Natural killer cell (primary cell): ENCODE measurements at regions not wholly inside any gene's neighbourhood (a gene's known extent, or its start where the extent isn't known, plus 50 kb on each side); places are given as distances from the start of the nearest gene placed in this dataset.

Source experiments
- ATAC-seq, 3 donors: fragments of 150-1000 bp in 2 of 3; fragments of 200-7000 bp in 1 of 3; cut with Tn5 transposase; 1 replicate in 1 of 3; 2 replicates in 2 of 3; pipeline ENCODE4 v1.10.0; 2021; ENCODE audit warnings: mild to moderate bottlenecking in 2 of 3, moderate library complexity in 2 of 3
- DNase-seq, 2 donors: peaks; one replicate each; pipeline versions ENCODE4 v3.0.0 to v3.0.0-alpha.2; 2013 to 2021; ENCODE audit warnings: mixed read lengths in 1 of 2
- H3K27ac ChIP-seq: one replicate; pipeline ENCODE4 v1.5.1; 2013; ENCODE audit warnings: mild to moderate bottlenecking, low read length
- H3K27me3 ChIP-seq: one replicate; pipeline ENCODE4 v1.6.1; 2013; ENCODE audit warnings: low read length; ENCODE audit not compliant: control insufficient read depth, insufficient read depth
- H3K36me3 ChIP-seq: one replicate; pipeline ENCODE4 v1.6.1; 2013; ENCODE audit warnings: low read length; ENCODE audit not compliant: control insufficient read depth, insufficient read depth
- H3K4me1 ChIP-seq: one replicate; pipeline ENCODE4 v1.6.1; 2013; ENCODE audit warnings: low read length; ENCODE audit not compliant: control insufficient read depth, insufficient read depth
- H3K4me3 ChIP-seq: one replicate; pipeline ENCODE4 v1.5.1; 2013; ENCODE audit warnings: low read length
- H3K9me3 ChIP-seq: one replicate; pipeline ENCODE4 v1.6.1; 2013; ENCODE audit warnings: low read length; ENCODE audit not compliant: control insufficient read depth, insufficient read depth
- H3K27ac Mint-ChIP-seq, 2 donors: one replicate each; pipeline ENCODE4 v1.8.0; 2022; ENCODE audit warnings: mild to moderate bottlenecking in 2 of 2, mixed read lengths in 2 of 2, moderate library complexity in 1 of 2
- H3K27me3 Mint-ChIP-seq, 2 donors: one replicate each; pipeline ENCODE4 v1.8.0; 2022; ENCODE audit warnings: low read depth in 2 of 2, mixed read lengths in 2 of 2
- H3K36me3 Mint-ChIP-seq: one replicate; pipeline ENCODE4 v1.8.0; 2022; ENCODE audit warnings: mixed read lengths
- H3K4me1 Mint-ChIP-seq, 2 donors: one replicate each; pipeline ENCODE4 v1.8.0; 2022; ENCODE audit warnings: mixed read lengths in 2 of 2
- H3K4me3 Mint-ChIP-seq: one replicate; pipeline ENCODE4 v1.8.0; 2022; ENCODE audit warnings: mild to moderate bottlenecking, moderate library complexity, mixed read lengths
- H3K9me3 Mint-ChIP-seq, 2 donors: one replicate each; pipeline ENCODE4 v1.8.0; 2022; ENCODE audit warnings: mixed read lengths in 2 of 2
- CTCF ChIP-seq: fragments of 200-600 bp; IDR thresholded peaks from one replicate; pipeline ENCODE4 v1.8.0; 2022; ENCODE audit warnings: antibody characterized with exemption
- WGBS: methylation state at CpG from one replicate; pipeline ENCODE4 v1.1.7; 2013; ENCODE audit warnings: missing lambda C conversion rate; ENCODE audit not compliant: insufficient coverage; 5-methylcytosine and 5-hydroxymethylcytosine counted together
- intact Hi-C: fragments of 100-400 bp; cut with micrococcal nuclease; formaldehyde crosslinking; loops from one replicate; pipeline ENCODE4 v1.14.2; 2022

GRCh38 chr2:129759472-129760010 is 219.9 kb upstream of the RAB6C start:
- H3K4me1 ChIP-seq = peaks cover 8% of the 10 kb centered on the region
- H3K27ac ChIP-seq = no peak overlapping the region
- Mint-ChIP-seq H3K27me3 (peaks cover 3 to 7% of the 10 kb centered on the region in 2 donors), H3K4me1 (peaks cover 0 to 4% of the 10 kb centered on the region in 2 donors), H3K9me3 (no peaks in the 10 kb centered on the region), H3K27ac (no peak overlapping the region), H3K4me3 (no peak overlapping the region), H3K36me3 (no peaks in the 10 kb centered on the region)
- WGBS = 93% methylated on average over 2 of the region's 2 CpGs
- no peaks in the 10 kb centered on the region for H3K9me3 ChIP-seq
- no peaks in the 10 kb centered on the region for H3K27me3 ChIP-seq
- ATAC-seq = peak in 1 of 3 donors; percentile 31
- intact Hi-C loops = no loop called here
- peak in 1 of 2 donors; percentile 7 for DNase-seq
- TF ChIP-seq CTCF = no peak
- H3K4me3 ChIP-seq = no peak overlapping the region
- H3K36me3 ChIP-seq = no peaks in the 10 kb centered on the region

- Mint-ChIP-seq H3K27me3 (peaks cover 3 to 4% of the 10 kb centered on the region in 2 donors), H3K4me3 (no peak overlapping the region), H3K4me1 (peaks cover 0 to 4% of the 10 kb centered on the region in 2 donors), H3K36me3 (no peaks in the 10 kb centered on the region), H3K27ac (no peak overlapping the region), H3K9me3 (no peaks in the 10 kb centered on the region)
- WGBS = 96% methylated on average over 7 of the region's 7 CpGs
- Histone ChIP-seq H3K4me1 (peaks cover 8% of the 10 kb centered on the region), H3K9me3 (no peaks in the 10 kb centered on the region), H3K27ac (no peak overlapping the region), H3K4me3 (no peak overlapping the region), H3K36me3 (no peaks in the 10 kb centered on the region), H3K27me3 (no peaks in the 10 kb centered on the region)
- intact Hi-C loops = no loop called here
- peak in 1 of 2 donors; percentile 12 for DNase-seq
- no peak for TF ChIP-seq CTCF
- ATAC-seq = no peak
Measured at GRCh38 chr2:129760669-129761068, 218.8 kb upstream of the RAB6C start.

GRCh38 chr2:129761569-129762021 is 217.9 kb upstream of the RAB6C start:
- no peak for TF ChIP-seq CTCF
- Histone ChIP-seq H3K4me3 (no peak overlapping the region), H3K27ac (no peak overlapping the region), H3K4me1 (peaks cover 8% of the 10 kb centered on the region), H3K9me3 (no peaks in the 10 kb centered on the region), H3K27me3 (no peaks in the 10 kb centered on the region), H3K36me3 (no peaks in the 10 kb centered on the region)
- Mint-ChIP-seq H3K36me3 (no peaks in the 10 kb centered on the region), H3K9me3 (no peaks in the 10 kb centered on the region), H3K4me1 (peaks cover 0 to 4% of the 10 kb centered on the region in 2 donors), H3K4me3 (no peak overlapping the region), H3K27me3 (no peaks in the 10 kb centered on the region), H3K27ac (no peak overlapping the region)
- intact Hi-C loops = no loop called here
- DNase-seq = peak in 1 of 2 donors; percentile 5
- WGBS = 95% methylated on average over 10 of the region's 10 CpGs
- no peak for ATAC-seq
